BE2C (cell line): ENCODE measurements at regions not wholly inside any gene's neighbourhood (a gene's known extent, or its start where the extent isn't known, plus 50 kb on each side); places are given as distances from the start of the nearest gene placed in this dataset.

Source experiments
- DNase-seq: peaks from one replicate; pipeline ENCODE4 v3.0.0-alpha.2; 2020
- H3K27me3 ChIP-seq: fragments of 250-450 bp; sonication (Bioruptor Pico); 2 replicates; pipeline ENCODE4 v1.5.1; 2020; ENCODE audit warnings: mild to moderate bottlenecking
- H3K36me3 ChIP-seq: fragments of 250-450 bp; sonication (Bioruptor Pico); 2 replicates; pipeline ENCODE4 v1.5.1; 2020; ENCODE audit warnings: mild to moderate bottlenecking
- H3K4me1 ChIP-seq: fragments of 250-450 bp; sonication (Bioruptor Pico); 2 replicates; pipeline ENCODE4 v1.5.1; 2020
- H3K4me3 ChIP-seq: 2 replicates; pipeline ENCODE4 v1.5.1; 2011; ENCODE audit warnings: low read depth, low read length
- H3K9me3 ChIP-seq: fragments of 250-450 bp; sonication (Bioruptor Pico); 2 replicates; pipeline ENCODE4 v1.5.1; 2020
- TF ChIP-seq, protein P1 (sequence below): IDR thresholded peaks from 2 replicates; pipeline ENCODE4 v1.5.1; 2012; ENCODE audit warnings: mild to moderate bottlenecking, low read depth, low read length

DNA sequence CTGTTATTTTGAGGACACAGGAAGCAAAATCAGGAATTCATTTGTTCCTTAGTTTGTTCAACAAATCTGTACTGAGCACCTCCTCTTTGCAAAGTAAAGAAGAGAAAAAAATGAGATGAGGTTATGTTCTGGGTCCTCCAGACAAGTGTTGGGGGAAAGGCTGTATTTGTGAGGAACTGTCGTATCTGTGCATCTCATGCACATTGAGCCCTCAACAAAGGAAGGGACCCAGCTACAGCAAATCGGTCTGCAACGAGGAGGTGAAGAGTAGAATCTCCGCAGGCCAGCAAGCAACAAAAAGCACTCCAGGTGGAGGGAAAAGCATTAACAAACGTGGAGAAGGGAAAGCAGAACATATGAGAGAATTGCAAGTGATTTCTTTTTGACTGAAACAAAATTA lies 143.0 kb upstream of the CYP1B1 start:
- 0 out of 2 replicates have a peak, but pooled peaks cover 3% of the 10 kb centered on the region for H3K27me3 ChIP-seq
- TF ChIP-seq, protein P1, sequence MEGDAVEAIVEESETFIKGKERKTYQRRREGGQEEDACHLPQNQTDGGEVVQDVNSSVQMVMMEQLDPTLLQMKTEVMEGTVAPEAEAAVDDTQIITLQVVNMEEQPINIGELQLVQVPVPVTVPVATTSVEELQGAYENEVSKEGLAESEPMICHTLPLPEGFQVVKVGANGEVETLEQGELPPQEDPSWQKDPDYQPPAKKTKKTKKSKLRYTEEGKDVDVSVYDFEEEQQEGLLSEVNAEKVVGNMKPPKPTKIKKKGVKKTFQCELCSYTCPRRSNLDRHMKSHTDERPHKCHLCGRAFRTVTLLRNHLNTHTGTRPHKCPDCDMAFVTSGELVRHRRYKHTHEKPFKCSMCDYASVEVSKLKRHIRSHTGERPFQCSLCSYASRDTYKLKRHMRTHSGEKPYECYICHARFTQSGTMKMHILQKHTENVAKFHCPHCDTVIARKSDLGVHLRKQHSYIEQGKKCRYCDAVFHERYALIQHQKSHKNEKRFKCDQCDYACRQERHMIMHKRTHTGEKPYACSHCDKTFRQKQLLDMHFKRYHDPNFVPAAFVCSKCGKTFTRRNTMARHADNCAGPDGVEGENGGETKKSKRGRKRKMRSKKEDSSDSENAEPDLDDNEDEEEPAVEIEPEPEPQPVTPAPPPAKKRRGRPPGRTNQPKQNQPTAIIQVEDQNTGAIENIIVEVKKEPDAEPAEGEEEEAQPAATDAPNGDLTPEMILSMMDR = no peak
- DNase-seq = no peak
- H3K36me3 ChIP-seq = no peaks in the 10 kb centered on the region
- no peaks in the 10 kb centered on the region for H3K9me3 ChIP-seq
- H3K4me1 ChIP-seq = peaks cover 18% of the 10 kb centered on the region
- H3K4me3 ChIP-seq = no peak overlapping the region

DNA sequence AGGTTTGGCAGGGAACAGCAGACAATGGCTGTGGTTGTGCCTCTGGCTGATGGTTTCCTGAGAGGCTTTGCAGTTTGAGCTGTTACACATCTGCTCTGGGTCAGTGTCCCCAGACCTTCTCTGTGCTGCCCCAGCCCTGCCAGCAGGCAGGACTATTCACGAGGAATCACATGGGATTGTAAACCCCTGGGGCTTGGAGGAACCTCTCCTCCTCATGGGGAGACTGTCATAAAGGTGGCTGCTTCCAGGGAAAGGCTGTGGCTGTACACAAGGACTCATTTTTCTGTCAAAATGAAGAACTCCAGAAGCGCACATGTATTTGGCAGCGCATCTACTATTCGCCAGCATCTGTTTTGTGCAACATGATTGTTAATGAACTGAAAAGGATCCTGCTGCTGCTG lies 142.6 kb upstream of the CYP1B1 start:
- H3K36me3 ChIP-seq = no peaks in the 10 kb centered on the region
- 0 out of 2 replicates have a peak, but pooled peaks cover under 1% of the 10 kb centered on the region for H3K27me3 ChIP-seq
- TF ChIP-seq, protein P1 = no peak
- no peak overlapping the region for H3K4me3 ChIP-seq
- DNase-seq = peak; percentile 12
- no peaks in the 10 kb centered on the region for H3K9me3 ChIP-seq
- peaks cover 18% of the 10 kb centered on the region for H3K4me1 ChIP-seq

DNA sequence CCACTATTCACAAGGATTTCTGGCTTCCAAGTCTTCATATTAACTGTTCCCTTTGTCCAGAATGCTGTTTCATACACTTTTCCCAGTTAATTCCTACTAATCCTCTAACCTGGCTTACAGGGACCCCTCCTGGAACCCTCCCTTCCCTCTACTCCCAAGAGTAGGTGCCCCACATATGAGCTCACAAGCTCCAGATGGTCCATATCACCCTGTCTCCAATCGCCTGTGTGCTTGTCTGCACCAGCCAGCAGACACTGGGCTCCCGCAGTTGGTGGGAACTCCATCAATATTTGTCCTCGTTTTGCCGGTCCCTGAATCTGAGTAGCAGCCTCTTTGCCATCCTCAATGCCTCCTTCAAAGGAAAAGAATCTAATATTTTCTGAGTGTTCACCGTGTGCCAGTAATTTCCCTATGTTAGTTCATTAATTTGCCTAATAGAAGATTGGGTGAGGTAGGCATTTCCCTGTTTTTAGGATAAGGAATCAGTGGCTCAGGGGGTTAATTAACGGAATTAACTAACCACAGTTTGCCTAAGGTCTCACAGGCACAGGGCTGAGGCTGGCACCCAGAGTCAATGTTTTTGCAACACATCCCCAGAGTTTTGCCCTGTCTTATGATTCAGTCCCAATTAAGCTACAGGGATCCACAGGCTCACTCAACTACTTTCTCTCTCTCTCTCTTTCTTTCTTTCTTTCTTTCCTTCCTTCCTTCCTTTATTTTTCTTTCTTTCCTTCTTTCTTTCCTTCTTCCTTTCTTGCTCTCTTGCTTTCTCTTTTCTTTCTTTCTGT lies 141.6 kb upstream of the CYP1B1 start:
- Histone ChIP-seq H3K4me3 (no peak overlapping the region), H3K27me3 (no peaks in the 10 kb centered on the region), H3K4me1 (peaks cover 18% of the 10 kb centered on the region), H3K9me3 (no peaks in the 10 kb centered on the region), H3K36me3 (no peaks in the 10 kb centered on the region)
- TF ChIP-seq, protein P1 = no peak
- DNase-seq = no peak

DNA sequence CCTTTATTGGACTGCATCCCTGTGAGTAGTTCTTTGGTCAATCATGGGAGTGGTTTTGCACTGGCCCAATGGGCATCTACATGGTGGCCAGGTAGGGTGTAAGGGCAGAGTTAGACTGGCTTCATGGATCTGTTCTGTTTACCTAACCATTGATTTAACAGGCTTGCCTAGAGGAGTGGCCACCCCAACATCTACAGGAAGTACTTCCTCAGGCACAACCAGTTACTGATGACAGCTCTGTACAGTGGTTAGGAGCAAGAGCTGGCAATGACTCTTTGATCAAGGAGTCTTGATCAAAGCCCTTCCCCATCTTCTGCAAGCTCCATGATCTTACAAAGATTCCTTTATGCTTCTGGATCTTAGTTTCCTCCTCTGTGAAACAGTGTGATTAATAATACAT lies 140.9 kb upstream of the CYP1B1 start:
- H3K4me3 ChIP-seq = no peak overlapping the region
- no peaks in the 10 kb centered on the region for H3K36me3 ChIP-seq
- no peak for DNase-seq
- no peaks in the 10 kb centered on the region for H3K27me3 ChIP-seq
- no peaks in the 10 kb centered on the region for H3K9me3 ChIP-seq
- H3K4me1 ChIP-seq = peaks cover 18% of the 10 kb centered on the region
- TF ChIP-seq, protein P1 = no peak

DNA sequence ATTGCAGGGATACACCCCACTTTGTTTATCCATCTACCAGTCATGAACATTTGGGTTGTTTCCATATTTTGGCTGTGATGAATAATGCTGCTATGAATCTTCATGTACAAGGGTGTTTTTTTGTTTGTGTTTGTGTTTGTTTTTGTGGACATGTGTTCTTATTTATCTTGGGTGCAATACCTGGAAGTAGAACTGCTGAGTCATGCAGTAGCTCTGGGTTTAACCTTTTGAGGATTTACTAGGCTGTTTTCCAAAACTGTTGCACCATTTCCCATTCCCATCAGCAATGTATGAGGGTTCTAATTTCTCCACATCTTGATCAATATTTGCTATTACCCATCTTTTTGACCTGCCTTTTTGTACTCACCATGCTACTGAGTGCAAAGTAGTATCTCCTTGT lies 140.0 kb upstream of the CYP1B1 start:
- H3K9me3 ChIP-seq = no peaks in the 10 kb centered on the region
- no peak overlapping the region for H3K4me3 ChIP-seq
- no peaks in the 10 kb centered on the region for H3K27me3 ChIP-seq
- no peaks in the 10 kb centered on the region for H3K36me3 ChIP-seq
- H3K4me1 ChIP-seq = peaks cover 18% of the 10 kb centered on the region
- TF ChIP-seq, protein P1 = no peak
- DNase-seq = no peak

DNA sequence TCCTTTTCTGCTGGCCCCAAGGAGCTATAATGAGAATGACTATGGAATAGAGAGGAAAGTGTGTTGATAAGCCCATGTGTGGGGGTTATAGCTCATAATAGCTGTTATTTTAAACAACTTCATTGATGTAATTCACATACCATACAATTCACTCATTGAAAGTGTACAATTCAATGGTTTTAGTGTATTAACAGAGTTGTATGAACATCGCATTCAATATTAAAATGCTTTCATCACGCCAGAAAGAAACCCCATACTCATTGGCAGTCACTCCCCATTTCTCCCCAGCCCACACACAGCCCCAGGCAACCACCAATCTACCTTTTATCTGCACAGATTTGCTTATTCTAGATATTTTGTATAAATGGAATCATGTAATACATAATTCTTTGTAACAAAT lies 139.6 kb upstream of the CYP1B1 start:
- no peaks in the 10 kb centered on the region for H3K27me3 ChIP-seq
- H3K36me3 ChIP-seq = no peaks in the 10 kb centered on the region
- TF ChIP-seq, protein P1 = no peak
- DNase-seq = no peak
- H3K4me3 ChIP-seq = no peak overlapping the region
- H3K9me3 ChIP-seq = no peaks in the 10 kb centered on the region
- peaks cover 18% of the 10 kb centered on the region for H3K4me1 ChIP-seq
